DMS53 (cell line): ENCODE measurements at regions not wholly inside any gene's neighbourhood (a gene's known extent, or its start where the extent isn't known, plus 50 kb on each side); places are given as distances from the start of the nearest gene placed in this dataset.

Experiments used
- DNase-seq: peaks from one replicate; lab custom pipeline; 2025; lab: John Stamatoyannopoulos, UW

DNA sequence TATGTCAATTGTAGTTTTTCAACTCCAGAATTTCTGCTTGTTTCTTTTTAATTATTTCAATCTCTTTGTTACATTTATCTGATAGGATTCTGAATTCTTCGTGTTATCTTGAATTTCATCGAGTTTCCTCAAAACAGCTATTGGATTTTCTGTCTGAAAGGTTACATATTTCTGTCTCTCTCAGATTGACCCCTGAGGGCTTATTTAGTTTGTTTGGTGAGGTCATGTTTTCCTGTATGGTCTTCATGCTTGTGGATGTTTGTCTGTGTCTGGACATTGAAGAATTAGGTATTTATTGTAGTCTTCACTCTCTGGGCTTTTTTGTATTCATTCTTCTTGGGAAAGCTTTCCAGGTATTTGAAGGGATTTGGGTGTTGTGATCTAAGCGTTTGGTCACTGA is 85.6 kb downstream of the SNAPC1 start:
- DNase-seq, result no peak

DNA sequence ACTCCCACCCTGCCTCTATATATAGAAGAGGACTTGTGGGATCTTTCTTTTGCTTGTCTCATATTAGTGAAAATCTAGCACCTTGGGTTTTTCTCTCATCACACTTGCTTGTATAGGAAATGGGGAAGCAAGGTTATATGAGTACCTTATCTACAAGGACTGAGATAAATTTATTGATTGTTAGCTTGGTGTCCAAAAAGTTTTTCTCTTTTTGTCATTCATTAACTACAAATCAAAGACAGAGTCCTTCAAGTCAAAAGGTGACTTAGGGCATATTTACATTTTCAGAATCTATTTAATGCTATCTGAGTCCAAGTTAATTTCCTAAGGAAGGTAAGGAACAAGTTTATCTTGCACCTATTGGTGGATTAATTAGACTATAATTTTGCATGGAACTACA is 92.7 kb downstream of the SNAPC1 start:
- no peak for DNase-seq

DNA sequence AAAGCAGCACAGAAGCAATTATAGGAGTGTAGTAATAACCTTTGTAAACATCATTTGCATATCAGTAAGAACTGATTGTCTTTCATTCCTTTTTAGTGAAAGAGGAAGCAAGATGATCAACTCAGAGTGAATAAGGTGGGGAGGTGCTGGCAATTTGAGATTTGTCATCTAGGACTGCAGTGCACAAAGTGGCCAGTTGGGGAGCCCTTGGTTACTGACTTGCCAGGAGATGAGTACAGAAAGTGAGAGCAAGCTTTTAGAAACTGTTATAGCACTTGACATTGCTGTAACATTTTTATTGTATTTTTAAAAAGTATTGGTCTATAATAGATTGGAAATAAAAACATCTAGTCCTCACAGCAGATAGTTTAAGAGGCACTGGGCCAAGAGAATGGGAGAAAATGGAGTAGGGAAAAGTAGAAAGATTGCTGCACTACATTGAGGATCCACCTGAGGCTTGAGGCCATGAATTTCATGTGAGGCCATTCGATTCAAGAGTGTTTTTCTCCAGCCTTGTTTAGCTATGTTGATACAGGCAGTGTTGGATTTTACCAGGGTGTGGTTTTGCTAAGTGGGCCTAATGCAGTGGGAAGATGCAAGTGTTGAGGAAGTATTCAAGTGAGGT is 98.2 kb downstream of the SNAPC1 start:
- DNase-seq, result peak; percentile 62

DNA sequence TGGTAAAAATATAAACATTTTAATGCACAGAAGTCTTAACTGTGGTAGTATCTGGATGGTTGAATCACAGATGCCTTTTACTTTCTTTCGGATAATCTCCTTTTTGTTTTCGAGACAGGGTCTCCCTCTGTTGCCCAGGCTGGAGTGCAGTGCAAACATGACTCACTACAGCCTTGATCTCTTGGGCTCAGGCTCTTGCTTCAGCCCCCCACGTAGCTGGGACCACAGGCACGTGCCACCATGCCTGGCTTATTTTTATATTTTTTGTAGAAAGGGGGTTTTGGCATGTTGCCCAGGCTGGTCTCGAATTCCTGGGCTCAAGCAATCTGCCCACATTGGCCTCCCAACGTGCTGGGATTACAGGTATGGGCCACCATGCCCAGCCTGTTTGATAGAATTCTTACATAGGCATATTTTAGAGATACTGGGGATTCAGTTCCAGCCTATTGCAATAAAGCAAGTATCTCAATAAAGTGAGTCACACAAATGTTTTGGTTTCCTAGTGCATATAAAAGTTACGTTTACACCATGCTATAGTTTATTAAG is 99.2 kb downstream of the SNAPC1 start:
- no peak for DNase-seq

DNA sequence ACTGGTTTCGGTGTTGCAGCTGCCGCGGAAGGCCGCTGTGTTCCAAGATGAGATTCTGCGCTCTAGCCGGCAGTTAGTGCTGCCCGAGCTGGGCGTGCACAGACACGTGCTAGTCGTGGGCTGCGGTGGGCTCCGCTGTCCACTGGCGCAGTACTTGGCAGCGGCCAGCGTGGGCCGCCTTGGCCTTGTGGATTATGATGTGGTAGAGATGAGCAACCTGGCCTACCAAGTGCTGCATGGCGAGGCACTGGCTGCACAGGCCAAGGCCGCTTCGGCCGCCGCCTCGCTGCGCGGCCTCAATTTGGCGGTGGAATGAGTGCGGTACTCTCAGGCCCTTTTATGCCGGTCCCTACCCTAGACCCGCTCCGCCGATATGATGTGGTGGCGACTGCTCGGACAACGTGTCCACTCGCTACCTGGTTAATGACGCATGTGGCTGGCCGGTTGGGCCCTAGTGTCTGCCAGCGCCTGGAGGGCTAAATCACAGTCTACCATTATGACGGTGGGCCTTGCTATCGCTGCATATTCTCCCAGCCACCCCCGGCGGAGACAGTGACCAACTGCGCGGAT is 102.2 kb downstream of the SNAPC1 start:
- no peak for DNase-seq

DNA sequence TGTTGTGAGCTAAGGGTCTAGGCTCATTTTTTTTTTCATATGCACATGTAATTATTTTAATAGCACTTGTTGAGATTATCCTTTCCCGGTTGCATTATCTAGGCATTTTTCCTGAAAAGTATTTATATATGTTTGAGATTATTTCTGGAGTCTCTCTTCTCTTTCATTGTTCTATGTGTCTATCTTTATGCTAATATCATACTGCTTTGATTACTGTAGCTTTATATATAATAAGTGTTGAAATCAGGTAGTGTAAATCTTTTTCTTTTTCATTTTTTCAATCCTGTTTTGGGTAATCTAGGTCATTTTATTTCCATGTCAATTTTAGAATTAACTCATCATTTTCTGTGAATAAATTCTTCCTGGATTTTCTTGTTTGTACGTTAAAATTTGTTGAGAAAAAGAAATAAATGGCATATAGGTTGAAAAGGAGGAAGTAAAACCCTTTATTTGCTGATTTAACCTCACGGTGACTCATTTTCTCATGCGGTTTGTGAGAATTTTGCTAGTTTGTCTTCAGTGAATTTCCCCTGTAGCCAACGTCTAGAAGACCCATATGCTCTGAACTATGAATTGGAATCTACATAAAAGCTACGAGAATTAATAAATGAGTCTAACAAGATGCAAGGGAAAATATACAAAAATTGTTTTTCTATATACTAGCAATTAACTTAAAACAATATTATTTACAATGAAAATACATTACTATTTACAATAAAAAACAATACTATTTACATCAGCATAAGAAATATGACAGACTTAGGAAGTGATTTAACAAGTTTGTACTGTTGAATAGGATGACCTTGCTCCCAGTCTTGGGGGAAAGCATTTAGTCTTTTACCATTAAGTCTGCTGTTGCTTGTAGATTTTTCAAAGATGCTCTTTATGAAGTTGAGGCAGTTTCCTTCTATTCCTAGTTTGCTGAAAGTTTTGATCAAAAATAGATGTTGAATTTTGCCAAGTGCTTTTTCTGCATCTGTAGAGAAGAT is 105.0 kb downstream of the SNAPC1 start:
- DNase-seq, result peak; percentile 22

DNA sequence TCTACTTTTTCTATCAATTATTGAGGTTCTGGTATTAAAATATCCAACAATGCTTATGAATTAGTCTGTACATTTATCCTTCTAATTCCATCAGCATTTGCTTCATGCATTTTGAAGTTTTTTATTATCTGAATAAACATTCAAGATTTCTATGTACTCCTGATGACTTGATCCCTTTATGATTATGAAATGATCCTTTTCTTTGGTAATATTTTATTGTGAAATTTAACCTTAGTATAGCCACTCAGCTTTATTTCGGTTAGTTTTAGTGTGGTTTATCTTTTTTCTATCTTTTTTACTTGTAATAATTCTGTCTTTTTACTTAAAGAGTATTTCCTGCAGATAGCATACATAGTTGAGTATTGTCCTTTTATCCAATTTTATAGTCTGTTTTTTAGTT is 106.6 kb downstream of the SNAPC1 start:
- DNase-seq, result no peak

DNA sequence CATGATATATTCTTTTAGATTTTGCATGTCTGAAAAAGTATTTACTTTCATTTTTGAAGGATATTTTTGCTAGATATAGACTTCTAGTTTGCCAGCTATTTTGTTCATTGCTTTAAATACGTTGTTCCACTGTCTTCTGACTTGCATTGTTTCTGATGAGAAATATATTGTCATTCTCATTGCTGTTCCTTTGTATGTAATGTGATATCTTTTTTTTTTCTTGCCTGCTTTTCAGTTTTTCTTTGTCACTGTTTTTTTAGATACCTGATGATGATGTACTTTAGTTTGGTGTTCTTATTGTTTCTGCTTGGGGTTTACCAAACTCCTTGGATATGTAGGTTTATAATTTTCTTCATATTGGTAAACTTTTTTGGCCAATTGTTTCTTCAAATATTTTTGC is 107.9 kb downstream of the SNAPC1 start:
- DNase-seq, result no peak

DNA sequence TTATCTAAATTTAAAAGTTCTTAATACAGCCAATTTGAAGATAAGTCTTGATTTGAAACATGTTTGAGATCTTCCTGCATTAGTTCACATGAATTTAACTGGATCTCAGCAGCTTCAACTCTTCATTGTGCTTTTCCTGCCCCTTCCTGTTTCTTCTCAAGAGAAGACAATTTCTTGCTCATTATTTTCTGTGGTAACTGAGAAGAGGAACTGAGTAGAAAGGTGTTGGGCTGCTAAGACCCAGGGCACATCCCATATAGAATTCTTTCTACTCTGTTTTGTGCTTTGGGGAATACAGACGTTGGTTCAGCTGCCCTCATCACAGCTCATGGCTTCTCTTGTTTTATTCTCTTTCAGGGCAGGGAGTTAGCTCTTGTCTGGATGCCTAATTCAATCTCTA is 110.2 kb downstream of the SNAPC1 start:
- no peak for DNase-seq

DNA sequence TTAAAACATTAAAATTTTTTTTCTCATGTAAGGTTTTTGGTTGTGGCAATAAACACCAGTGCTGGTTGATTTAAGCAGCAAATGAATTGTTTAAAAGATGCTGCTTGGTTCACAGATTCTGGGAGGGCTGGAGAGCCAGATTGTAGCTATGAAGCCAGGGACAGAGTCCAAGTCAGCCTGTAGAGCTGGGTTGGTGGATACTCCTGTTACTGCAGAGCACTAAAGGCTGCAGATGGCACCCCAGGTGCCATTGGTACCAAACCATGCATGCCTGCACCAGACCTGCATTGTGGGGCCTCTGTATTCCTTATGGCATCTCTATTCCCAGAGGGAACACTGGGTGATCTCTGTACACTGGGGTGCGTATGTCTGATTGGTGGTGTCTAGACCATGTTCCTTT is 113.3 kb downstream of the SNAPC1 start:
- no peak for DNase-seq

DNA sequence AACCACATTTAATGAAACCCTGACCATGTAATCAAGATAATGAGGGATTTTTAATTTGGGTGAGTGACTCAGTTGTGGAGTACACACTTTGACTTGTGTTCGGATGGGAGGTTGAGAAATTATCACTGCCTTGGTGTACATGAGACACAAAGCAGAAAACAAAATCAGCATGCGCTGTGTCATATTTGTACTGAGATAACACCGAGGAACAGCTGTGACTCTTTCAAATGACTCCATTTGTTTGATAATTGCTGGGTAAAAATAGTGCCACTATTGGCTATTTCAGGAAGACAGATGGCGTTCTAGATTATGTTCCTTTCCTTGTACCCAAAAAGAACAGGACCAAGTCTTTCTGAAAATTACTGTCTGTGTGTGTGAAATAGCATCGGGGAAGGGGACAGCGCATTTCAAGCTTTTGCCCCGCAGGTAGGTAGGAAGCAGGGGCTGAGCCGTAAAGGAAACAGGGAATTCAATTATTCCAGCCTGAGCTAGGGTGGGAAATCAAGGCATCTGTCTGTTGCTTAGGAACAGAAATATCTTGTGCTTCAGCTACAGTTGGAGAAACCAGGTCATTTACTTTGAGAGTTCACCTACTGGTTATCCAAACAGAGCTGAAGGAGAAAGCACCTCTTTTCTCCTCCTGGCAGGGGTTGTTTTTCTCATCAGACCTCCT is 114.3 kb downstream of the SNAPC1 start:
- DNase-seq, result no peak

DNA sequence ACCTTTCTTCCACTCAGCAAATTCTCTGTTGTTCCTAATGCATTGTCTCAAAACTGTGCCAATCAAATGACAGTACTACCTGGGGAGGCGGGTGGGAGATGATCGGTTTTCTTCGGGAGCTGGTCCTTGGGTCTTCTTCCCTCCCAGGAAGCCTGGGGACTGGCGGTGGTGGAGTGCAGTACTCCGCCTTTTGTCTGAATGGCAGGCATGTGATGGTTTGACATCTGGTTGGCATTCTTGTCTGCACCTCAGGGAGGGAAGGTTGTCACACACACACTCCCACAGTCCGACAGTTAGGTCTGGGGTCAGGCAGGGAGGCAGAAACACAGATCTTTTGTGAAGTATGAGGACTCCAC is 114.8 kb downstream of the SNAPC1 start:
- no peak for DNase-seq

DNA sequence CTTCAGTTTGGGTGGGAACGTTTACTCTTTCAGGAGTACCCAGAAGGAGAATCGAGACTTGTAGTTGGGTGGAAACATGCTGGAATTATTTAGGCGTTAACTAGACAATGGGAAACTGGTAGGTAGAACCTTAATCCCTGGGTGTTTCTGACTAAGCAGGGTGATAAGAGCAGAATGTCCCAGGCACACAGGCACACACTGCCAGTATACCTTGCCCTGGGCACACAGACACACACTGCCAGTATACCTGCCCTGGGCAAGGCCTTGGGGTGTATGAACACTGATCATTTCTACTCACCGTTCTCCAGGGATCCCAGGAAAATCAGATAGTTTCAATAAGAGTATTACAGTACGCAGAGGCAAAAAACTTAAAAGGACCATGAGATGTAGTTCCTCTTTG is 115.5 kb downstream of the SNAPC1 start:
- no peak for DNase-seq

DNA sequence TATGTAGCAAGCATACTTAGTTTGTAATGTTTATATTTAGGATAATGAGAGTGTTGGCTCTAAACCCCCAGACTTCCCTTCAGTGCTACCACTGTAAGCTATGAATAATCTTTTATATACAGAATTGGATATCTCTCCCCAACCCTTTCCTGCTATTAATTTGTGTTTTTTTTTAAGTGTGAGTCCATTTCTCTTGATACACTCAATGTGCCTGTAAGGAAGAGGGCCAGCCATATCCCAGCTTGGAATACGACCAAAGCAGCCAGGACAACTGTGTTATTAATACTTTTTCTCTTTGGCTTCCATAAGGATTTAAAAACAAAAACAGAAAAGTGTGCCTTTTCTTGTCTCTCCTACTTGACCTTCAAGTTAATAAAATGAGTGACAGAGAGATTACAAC is 116.7 kb downstream of the SNAPC1 start:
- no peak for DNase-seq

DNA sequence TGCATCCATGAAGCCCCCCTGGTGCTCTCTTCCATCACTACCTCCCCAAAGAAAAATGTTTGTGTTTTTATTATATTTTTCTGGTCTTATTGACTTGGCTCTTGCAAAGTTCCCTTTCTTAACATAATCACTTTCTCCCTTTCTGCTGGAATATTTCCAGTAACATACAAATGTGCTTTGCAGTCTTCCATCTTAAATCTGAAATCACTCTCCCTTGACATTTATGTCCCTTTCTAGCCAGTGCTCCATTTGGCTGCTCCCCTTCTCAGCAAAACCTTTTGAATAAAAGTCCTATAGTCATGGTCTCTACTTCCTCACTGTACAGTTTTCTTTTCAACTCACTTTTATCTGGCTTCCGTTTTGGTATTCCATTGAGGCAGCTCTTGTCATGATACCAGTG is 118.8 kb downstream of the SNAPC1 start:
- no peak for DNase-seq

DNA sequence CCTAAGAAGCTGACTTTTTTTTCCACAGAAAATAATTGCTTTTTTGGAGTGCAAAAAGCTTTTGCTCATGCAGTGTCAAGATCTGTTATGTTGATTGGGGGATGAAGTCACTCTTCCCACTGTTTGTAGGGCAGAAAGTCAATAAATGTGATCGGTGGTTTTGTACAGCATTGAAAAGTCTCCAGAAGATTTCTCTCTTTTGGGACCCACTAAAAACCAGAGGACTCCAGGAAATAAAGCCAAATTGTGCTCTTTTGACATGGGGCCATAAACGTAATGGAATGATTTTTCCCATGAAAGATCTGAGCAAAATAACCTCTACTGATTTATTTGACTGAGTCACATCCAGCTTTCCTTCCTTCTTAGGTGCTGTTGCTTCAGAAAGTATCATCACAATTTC is 122.5 kb downstream of the SNAPC1 start:
- DNase-seq, result no peak

DNA sequence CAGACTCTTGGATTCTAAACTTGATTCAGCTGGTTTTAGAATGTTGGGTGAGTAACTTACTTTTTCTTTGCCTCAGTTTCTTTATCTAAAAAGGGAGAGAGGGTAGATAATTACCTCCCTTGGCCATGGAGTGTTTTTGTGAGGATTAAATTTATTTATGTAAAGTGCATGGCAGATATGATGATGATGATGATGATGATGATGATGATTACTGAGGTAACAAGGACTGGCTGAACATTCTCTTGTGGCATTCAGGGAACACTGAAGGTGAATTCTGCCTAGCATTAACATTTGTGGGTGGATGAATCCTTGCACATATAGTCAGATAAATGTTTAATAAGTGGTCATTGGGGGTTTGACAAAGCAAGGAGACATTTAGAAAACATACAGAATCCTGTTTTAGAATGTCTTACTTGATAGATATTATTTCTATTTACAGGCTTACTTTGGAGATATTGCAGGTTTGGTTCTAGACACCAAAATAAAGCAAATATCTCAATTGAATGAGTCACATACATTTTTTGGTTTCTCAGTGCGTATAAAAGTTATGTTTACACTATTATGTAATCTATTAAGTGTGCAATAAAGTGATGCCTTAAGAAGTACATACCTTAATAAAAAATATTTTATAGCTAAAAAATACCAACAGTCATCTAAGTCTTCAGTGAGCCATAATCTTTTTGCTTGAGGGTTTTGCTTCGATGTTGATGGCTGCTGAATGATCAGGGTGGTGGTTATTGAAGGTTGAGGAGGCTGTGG is 123.2 kb downstream of the SNAPC1 start:
- no peak for DNase-seq

DNA sequence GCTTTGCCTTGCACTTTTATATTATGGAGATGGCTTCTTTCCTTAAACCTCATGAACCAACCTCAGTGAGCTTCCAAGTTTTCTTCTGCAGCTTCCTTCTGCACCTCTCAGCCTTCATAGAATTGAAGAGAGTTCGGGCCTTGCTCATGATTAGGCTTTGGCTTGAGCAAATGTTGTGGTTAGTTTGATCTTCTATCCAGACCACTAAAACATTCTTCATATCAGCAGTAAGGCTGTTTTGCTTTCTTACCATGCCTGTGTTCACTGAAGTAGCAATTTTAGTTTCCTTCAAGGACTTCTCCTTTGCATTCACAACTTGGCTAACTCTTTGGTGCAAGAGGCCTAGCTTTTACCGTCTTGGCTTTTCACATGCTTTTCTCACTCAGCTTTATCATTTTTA is 125.4 kb downstream of the SNAPC1 start:
- DNase-seq, result no peak

DNA sequence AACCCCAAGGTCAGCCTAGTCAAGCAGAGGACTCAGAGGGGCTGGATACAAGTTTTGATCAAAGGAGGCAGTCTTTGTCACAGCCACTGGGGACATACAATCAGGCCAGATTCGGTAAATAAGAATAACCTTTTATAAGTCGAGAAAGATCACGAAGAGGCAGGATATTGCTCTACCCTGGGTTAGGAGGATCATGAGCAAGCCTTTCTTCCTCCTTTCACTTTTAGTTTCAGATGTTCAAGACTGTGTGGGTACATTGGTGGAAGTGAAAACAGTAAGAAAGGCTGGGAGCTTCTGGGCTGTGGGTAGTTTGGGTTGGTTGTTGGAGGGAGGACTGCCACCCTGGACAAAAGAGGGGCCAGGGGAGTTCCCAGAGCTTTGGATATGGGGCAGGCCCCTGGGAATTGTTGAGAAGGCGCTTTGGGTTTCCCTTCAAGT is 127.7 kb downstream of the SNAPC1 start:
- DNase-seq, result no peak

DNA sequence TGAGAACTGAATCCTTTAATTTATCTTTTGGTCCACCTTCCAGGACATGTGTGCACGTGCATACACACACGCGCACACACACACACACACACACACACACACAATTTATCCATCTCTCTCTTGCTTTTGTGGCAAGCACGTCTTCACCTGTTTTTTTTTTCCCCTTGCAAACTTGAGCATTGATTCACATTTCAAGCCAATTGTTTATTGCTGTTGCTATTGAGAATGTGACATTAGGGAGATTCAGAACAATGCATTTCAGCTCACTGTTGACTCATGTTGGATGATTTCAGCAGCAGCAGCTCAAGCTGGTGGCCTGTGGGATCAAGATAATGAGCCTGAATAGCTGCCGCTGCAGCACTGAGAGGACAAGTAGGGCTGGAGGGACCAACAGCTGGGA is 128.9 kb downstream of the SNAPC1 start:
- no peak for DNase-seq

DNA sequence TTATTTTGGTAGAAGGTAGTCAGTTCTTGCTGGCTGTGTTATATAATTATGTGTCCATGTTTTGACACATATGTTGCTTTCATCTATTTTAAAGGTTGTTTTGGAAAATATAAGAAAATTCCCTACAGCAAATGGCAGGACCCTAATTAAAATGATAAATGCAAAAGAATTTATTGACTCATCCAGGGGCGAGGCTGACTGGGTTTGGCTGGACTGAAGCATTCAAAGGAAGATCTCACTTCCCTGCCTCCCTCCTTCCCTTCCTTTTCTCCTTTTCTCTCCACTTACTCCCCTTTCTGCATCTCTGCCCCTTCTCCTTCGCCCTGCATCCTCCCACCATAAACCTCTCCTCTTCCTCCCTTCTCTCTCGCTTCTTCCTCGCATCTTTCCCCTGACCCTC is 129.6 kb downstream of the SNAPC1 start:
- DNase-seq, result no peak
